HG03457 (cell line): ENCODE measurements at regions not wholly inside any gene's neighbourhood (a gene's known extent, or its start where the extent isn't known, plus 50 kb on each side); places are given as distances from the start of the nearest gene placed in this dataset.

ENCODE experiments used
- ATAC-seq: cut with Tn5 transposase; IDR thresholded peaks from one replicate; pipeline ENCODE4 v1.9.1; 2021; ENCODE audit warnings: moderate number of reproducible peaks; ENCODE audit not compliant: unreplicated experiment

DNA sequence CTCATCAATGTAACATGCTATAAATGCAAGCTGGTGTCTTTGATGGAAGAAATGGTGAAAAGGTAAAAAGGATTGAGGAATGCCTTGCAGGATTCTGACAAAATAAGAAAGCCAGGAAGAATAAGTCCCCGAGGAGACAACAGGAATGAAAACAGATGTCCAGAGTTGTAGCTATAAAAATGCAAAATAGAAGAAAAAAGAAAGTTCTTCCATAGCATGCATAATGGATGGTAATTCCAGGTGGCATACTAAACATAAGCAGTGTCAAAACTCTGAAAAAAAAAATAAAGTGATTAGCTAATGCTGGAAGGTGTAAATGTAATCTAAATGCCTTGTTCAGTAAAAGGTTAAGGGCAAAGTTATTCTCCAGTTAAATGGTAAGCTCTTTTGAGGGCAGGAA, 225.9 kb upstream of the CHST9 start:
- no peak for ATAC-seq

DNA sequence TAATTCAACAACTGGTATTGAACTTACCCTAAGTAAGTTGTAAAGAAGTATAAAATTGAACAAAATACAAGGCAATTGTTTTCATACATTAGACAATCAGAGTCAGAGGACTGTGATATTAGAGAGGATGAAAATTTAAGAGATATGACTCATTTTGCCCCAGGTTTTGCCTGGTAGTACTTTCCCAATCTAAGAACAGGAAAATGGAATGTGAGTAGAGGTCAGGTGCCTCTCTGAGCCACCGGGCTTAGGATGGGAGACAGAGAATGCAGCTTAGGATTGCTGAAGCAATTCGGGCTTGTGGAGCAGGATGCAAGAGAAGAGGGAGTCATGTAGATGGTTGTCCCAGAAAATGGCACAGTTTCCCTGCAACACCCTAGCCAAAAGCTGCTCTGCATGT, 219.7 kb upstream of the CHST9 start:
- ATAC-seq: no peak

DNA sequence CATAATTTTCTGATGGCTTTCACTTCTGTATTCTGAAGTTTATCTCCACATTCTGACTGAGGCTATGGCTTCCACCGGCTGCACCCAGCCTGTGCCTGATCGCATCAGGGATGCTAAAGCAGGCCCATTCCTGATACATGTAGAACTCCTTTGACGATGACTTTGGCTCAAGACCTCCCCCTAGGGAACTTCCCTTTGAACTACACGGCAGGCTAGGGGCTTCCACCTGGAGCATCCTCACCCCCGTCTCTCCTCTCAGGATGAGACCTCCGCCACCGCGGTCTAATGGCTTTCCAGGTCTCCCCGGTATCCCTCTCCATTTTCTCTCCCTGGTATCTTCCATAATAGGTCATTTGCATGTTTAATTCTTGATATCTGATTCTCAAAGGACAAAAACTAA, 214.9 kb upstream of the CHST9 start:
- no peak for ATAC-seq

DNA sequence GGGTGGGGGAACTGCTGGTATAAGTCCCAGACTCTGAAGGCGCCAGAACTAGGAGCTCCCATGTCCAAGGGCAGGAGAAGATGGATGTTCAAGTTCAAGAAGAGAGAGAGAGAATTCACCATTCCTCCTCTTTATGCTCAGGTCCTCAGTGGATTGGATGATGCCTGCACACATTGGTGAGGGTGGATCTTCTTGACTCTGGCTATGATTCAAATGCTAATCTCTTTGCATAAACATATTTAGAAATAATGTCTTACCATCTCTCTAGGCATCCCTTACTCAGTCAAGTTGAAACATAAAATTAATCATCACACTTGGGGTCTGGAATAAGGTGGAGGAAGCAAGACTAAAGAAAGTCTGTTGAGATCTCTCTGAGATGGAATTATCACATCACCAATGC, 210.6 kb upstream of the CHST9 start:
- no peak for ATAC-seq

DNA sequence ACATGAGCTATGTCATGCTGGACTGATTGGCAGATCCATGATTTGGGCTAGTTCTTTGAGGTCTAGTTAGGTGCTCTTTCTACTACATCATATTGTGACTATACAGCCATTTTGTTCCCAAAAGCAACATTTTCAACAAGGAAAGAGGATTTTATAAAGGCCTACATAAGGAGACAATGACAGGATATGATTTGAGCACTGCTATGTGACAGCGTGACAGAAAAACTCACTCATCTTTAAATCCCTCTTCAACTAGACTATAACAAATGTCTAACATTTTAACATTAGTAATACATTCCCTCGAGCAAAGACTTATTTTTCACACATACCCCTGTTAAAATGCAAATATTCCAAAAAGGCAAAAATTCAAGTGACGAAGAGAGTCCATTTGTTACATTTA, 209.6 kb upstream of the CHST9 start:
- ATAC-seq: no peak

DNA sequence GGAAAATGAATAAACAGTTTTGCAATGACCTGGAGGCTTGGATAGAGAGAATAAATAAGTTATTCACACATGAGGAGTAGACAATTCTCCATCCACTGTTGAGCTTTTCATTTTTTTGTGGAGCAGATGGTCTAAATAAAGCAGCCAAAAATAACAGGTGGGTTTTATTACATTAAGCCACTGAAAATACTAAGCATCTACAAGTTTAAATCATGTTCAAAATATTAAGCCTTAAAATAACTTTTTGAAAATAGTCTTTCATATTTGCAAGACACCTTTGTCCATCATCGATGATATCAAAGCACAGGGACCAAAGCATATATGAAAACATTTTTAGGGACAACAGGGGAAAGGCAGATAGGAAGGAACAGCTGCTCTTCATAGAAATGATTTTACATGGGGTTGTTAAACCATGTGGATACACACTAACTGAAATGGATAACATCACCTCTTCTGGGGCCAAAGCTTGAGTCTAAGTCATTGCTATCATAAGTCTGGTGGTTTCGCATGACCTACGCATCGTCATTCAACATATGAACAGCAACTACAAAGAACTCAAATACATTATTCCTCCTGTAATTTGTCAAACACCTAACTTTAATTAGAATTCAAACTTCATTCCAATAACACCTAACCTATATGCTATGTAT, 197.6 kb upstream of the CHST9 start:
- no peak for ATAC-seq

DNA sequence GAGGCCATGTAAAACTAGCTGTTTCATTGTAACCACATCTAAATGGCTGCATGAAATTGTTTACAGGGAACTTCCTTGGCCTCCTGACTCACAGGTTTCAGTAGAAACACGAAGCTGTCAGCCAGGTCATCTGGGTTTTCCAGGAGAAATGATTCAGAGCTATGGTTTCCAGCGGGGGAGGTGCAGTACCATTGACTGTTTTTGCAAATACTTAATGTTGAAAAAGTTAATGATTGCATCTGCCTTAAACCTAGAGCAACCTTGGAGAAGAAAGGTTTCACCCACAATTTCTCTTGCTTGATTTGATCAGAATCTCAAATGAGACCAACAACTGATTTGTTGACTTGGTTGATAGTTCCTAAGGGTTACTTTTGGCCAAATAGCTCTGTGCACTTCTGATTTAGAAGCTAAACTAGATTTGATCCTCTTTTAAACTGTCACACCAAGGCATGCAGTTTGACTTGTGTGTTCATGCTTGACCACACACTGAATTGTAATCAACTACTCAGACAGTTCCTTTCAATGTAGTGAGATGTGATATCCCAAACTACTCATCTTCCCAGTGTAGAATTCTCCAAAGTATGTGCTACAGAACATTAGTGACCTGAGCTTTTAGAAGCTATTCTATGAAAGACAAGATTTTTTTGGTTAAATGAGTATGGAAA, 193.5 kb upstream of the CHST9 start:
- ATAC-seq: no peak

DNA sequence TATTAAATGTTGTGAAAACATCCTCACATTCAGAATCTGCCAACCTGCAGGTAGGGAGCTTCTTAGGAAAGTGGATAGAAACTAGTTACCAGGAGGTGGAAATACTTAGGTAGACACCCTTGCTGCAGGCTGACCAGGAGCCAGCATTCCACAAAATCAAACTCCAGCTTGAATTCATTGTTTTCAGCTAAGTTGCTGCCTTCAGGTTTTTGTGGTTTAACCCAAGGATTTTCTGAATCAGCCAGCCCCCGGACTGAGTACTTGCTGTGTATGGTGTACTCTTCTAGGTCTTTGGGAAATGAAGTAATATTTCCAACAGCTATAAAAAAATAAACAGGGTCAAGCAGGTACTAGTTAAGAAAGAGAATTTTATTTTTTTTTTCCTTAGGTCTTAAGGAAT, 192.1 kb upstream of the CHST9 start:
- no peak for ATAC-seq

DNA sequence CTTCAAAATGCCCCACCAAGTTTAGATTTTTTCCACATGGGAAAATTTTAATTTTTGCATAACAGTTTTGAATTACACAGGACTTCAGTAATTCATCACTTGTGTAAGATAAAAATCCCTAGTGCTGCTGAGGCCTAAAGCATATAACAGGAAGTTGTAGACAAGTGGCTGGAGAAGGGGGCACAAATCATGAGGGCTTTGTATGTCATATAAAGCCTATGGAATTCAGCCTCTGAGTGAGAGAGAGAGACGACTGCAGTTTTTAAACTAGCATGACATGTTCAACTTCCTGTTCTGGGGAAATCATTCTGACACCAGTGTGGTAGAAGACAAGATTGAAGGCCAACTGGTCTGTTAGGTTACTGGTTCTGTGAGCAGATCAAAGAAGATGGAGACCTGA, 187.3 kb upstream of the CHST9 start:
- no peak for ATAC-seq

DNA sequence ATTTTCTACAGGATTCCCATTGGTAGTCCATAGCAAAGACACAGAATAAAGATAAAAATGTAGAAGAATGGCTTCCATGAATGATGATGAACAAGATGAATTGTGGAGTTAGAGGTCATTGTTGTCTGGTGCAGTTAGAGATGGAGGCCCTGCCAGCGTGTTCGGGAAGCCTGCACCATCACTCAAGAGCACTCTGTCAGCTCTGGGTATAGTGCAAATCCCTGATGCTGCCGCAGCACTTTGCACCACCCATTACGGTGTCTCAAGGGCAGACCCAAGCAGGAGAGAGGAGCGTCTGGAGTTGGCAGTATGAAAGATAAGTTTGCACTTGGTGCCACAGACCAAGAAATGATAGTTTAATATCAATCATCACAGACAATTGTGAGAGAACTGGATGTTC, 181.6 kb upstream of the CHST9 start:
- ATAC-seq: no peak

DNA sequence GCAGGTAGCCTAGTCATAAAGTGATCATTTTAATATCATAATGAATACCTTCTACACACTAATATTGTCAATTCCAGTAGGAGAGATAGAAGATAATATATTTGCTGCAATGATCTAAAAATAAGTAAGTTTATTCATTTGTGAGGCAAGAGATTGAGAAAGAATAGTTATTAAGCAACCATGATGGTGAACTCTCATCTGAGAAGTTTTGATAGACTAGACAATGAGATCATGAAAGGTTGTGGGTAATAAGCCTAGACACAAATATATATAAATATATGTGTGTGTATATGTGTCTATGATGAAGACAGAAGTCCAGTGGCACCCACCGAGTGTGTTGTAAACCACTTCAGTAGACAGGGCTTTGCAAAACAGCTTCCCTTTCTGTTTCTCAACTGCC, 181.0 kb upstream of the CHST9 start:
- ATAC-seq: no peak

DNA sequence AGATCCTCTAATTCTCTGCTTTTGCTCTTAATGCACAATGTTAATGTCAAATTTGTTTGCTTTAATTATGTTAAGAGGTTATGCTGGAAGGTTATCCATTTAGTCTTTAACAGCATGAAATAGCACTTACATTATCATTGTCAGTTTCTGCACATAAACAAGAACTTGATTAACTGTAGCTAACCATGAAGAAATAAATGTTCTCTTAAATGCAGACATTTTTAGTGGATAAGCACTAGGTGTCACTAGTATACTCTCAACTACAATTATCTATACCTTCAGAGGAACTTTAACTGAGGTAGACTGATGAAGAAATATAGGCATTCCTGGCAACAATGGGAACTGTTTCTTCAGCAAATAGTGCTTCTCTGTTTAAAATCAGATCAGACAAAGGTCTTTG, 178.8 kb upstream of the CHST9 start:
- ATAC-seq: no peak

DNA sequence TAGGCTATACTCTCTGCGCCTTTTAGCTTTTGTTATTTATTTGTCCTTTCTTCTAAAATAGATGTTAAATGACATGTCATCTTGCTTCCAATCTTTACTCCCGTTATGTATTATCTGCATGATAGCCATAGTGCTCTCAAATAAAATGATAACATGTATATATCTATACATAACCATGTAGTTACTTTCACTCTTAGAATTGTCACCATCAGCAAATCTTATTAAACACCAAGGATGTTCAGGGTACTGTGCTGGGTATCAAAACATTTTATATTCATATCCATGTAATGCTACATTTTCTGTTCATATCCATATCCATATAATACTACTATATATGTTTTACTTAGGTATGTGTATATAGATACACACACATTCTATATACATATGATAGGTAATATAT, 176.4 kb upstream of the CHST9 start:
- ATAC-seq: no peak

DNA sequence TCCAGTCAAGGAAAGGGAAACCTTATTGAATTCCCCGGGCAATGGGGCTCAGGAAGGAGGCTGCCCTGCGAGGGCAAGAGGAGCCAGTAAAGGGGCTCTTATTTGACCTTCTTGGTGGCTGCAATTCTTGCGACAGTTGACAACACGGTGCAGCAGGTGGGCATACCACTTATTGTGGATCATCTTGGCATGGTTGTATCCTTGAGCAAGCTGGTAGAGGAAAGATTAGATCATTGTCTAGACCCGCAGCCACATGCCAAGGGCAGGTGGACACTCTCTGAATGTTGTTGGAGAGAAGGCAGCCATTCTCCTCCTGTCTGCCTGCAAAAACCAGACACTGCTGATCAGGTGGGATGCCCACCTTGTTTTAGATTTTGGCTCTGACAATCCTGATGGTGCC, 170.2 kb upstream of the CHST9 start:
- ATAC-seq: no peak

DNA sequence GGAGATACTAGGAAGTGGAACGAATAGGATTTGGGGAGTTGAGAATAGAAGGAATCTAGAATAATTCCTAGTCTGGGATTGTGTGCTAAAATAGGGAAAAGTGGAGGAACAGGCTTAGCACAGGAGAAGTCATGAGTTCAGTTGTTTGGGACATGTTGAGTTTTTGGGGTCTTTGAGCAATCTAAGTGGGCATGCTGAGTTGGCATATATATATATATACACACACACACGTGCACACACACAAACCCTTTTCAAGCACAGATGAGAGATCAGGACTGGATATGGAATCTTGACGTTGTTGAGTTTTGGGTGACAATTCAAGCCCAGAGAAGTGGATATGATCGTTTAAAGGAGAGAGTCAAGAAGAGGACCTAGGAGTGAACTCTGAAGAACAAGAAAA, 168.2 kb upstream of the CHST9 start:
- no peak for ATAC-seq

DNA sequence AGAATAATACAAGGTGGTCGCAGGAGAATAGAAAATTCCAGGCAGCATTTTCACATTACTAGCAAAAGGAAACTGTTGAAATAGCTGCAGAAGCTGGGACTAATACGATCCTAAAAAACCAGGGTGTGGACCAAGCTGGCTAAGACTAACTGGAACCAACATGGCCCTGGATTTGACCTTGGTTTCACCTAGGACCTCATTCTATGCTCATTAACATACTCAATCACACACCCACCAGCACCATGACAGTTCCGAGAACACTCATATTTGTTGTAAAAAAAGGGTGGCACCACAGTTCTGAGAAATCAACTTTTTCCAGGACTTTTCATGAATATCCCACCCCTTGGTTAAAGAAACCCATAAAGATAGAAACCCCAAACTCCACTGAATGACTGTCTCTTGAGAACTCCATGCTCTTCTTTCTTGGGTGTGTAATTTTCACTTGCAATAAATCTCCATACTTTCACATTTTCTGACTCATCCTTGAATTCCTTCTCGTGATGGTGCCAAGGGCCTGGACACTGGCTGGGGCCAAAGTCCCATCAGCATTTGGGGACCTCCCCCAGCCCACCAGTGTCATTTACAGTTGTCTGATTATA, 164.3 kb upstream of the CHST9 start:
- no peak for ATAC-seq

DNA sequence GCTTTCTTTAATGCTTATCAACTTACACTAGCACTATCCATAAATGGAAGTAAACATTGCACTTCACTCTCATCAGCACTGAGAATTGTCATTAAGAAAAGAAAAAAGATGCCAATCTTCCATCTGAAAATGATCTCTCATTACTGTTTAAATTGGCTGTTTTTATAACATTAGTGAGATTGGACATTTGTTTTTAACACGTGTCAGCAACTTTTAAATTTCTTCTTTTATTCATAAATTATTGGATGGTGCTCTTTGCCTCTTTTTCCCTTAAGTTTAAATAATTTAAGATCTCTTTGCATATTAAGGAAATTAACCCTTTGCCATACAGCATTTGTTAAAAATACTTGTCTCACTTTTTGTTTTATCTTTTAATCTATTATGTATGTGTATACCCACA, 146.5 kb upstream of the CHST9 start:
- ATAC-seq: no peak

DNA sequence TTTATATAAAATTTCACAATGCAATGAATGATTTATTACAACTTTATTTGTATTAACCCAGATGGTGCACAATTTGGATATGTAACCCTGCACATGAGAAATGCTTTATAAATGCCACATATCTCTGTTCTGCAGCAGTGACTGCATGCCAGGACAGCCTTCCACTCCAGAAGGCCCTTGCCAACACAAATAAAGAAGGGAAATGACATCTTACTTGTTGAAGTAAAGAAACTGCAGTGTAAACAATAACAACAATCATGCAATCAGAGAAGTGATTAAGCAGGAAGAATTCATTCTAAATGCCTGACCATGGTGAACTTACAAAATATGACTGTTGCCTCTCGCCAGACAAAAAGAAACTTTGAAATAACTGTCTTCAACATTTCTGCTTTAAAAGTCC, 129.9 kb upstream of the CHST9 start:
- no peak for ATAC-seq

DNA sequence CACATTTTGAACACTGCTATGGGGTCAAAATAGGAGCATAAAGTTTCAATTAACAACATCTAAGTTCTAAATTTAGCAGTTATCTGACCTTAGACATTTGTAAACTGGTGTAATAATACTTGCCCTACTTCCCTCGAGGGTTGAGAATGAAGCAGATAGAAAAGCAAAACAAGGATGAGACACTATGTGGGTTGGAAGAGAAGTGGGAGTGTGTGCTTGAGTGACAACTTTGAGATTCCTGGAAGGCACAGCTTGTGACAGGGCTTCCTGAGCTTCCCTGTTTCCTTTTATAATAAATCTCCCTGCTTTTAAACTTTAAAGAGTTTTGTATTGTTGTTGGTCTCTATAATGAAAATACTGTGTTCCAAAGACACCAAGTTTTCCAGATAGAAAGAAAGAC, 128.6 kb upstream of the CHST9 start:
- ATAC-seq: no peak

DNA sequence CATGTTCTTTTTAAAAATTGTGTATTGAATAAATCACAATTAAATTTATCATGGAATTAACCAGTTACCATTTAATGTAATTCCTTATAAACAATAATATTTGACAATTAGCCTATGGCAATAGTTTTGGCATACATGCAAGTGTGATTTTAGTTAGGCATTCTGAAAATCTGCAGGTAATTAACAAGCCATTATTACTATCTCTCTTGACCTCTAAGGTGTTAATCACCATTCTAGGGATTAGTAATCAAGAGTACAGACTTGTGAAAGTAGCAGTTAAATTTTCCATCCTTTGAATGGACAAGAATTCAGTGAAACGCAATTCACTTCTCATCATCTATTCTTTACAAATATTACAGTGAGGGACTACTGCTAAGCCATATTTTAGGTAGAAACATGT, 127.7 kb upstream of the CHST9 start:
- no peak for ATAC-seq

DNA sequence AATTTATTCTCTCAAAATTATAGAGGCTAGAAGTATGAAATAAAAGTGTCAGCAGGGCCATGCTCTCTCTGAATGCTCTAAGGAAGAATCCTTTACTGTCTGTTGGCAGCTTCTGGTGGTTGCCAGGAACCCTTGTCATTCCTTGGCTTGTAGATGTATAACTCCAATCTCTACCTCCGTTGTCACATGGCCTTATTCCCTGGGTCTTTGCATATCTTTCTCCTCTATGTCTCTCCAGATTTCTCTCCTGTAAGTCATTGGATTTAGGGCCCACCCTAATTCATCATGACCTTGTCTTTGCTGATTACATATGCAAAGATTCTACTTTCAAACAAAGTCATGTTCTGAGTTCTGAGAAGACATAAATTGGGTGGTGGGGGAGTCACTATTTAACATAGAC, 127.0 kb upstream of the CHST9 start:
- ATAC-seq: no peak

DNA sequence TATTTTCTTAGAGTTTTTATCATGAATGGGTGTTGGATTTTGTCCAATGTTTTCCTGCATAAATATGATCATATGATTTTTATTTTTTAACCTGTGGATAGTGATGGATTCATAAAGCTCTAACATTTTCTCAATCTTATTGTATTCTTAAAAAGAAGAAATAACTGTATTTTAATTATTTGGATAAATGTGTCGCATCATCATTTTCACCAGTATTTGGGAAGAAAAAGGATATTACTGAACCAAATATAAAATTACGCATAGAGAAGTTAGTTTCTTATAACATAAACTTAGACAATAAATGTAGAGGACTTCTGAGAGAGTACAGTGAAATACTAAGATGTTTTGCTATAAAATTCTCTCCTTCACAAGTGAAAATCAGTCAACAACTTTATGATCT, 126.0 kb upstream of the CHST9 start:
- ATAC-seq: no peak
